ENCODE measurements at regions not wholly inside any gene's neighbourhood (a gene's known extent, or its start where the extent isn't known, plus 50 kb on each side); places are given as distances from the start of the nearest gene placed in this dataset.

DNA sequence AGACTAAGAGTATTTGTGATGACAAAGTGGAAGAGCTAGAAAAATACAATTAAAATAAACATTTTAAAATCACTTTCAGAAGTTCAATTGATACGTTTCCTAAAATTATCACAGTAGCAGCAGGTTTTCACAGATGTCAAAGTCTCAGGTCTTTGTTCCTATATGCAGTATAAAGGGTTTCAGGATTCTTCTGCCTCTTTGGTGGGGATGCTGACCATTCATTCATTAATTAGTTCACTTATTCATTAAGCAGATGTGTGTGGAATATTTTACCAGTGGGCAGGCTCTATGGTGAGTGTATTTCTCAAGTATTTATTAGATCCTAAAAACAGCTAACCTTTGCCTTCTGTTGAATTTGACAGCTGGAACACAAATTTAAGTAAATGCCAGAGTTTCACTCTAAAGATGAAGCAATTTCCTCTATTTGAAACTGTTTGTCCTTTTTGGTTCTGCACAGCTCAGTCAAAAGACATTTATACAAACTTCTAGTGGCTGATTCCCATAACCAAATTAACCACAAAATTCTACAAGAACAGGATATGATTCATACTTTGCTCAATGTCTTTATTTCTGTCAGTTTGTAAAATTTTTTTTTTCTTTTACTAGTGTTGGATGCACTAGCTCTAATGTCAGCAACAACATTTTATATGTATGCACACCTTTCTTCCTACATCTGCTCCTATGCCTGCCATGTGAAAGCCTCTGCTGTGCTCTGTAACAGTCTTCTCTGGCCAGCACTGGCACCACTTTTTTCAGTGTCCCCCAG, 75.9 kb upstream of the PRR16 start:
- Histone ChIP-seq H3K27me3 (ENCODE audit: low read length) (no peaks in the 10 kb centered on the region), H3K9me3 (ENCODE audit: low read length) (no peaks in the 10 kb centered on the region), H3K4me1 (ENCODE audit: low read length) (no peaks in the 10 kb centered on the region), H3K4me3 (ENCODE audit: low read length) (no peak overlapping the region), H3K4me2 (ENCODE audit: low read depth, low read length, poor library complexity, severe bottlenecking) (no peak overlapping the region), H2AFZ (ENCODE audit: low read length) (no peak overlapping the region), H3K27ac (ENCODE audit: low read length) (no peak overlapping the region), H3K36me3 (ENCODE audit: insufficient read depth, low read length) (no peaks in the 10 kb centered on the region), H3K9me2 (replicated peaks; ENCODE audit: insufficient read depth, low read length) (no peaks in the 10 kb centered on the region), H4K20me1 (ENCODE audit: insufficient read depth, low read depth, low read length) (no peaks in the 10 kb centered on the region), H3K9ac (ENCODE audit: low read length) (no peak overlapping the region), H3K79me2 (ENCODE audit: low read length) (no peaks in the 10 kb centered on the region)
- no peak for DNase-seq

GRCh38 chr5:120394259-120394658, 69.8 kb upstream of the PRR16 start:
- no peak overlapping the region for H3K4me3 ChIP-seq (ENCODE audit: low read length)
- no peaks in the 10 kb centered on the region; the same call in 1 of the 2 replicates for H3K9me2 ChIP-seq (replicated peaks; ENCODE audit: insufficient read depth, low read length)
- no peak for DNase-seq
- H3K79me2 ChIP-seq (ENCODE audit: low read length), result no peaks in the 10 kb centered on the region
- H3K4me1 ChIP-seq (ENCODE audit: low read length), result no peaks in the 10 kb centered on the region
- H3K36me3 ChIP-seq (ENCODE audit: insufficient read depth, low read length), result no peaks in the 10 kb centered on the region
- H3K9ac ChIP-seq (ENCODE audit: low read length), result no peak overlapping the region
- no peaks in the 10 kb centered on the region; the same call in 1 of the 2 replicates for H3K9me3 ChIP-seq (ENCODE audit: low read length)
- H3K4me2 ChIP-seq (ENCODE audit: low read depth, low read length, poor library complexity, severe bottlenecking), result no peak overlapping the region
- no peak overlapping the region for H2AFZ ChIP-seq (ENCODE audit: low read length)
- H3K27me3 ChIP-seq (ENCODE audit: low read length), result no peaks in the 10 kb centered on the region
- H4K20me1 ChIP-seq (ENCODE audit: insufficient read depth, low read depth, low read length), result no peaks in the 10 kb centered on the region
- H3K27ac ChIP-seq (ENCODE audit: low read length), result no peak overlapping the region

DNA sequence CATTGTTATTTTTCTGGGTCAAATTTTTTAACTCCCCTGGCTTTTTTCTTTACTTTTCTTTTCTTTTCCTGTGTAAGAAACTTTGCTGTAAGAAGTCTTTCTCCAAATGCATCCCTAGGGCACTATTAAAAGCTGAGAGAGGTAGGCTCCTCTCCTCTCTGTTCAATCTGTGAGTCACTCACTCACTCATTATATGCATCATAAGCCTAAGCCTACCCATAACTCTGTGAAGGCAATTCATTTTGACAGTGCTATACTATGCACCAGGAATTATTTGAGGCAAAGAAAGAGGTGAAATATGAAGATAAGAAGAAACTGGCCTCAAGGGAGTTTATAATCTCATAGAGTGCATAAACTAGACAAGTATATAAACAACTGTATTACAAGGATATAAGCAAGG, 67.9 kb upstream of the PRR16 start:
- no peak overlapping the region for H3K4me3 ChIP-seq (ENCODE audit: low read length)
- no peak overlapping the region for H2AFZ ChIP-seq (ENCODE audit: low read length)
- no peak overlapping the region for H3K9ac ChIP-seq (ENCODE audit: low read length)
- H4K20me1 ChIP-seq (ENCODE audit: insufficient read depth, low read depth, low read length), result no peaks in the 10 kb centered on the region
- no peaks in the 10 kb centered on the region; the same call in 1 of the 2 replicates for H3K9me2 ChIP-seq (replicated peaks; ENCODE audit: insufficient read depth, low read length)
- H3K36me3 ChIP-seq (ENCODE audit: insufficient read depth, low read length), result no peaks in the 10 kb centered on the region
- H3K27ac ChIP-seq (ENCODE audit: low read length), result no peak overlapping the region
- no peaks in the 10 kb centered on the region for H3K79me2 ChIP-seq (ENCODE audit: low read length)
- no peak overlapping the region for H3K4me2 ChIP-seq (ENCODE audit: low read depth, low read length, poor library complexity, severe bottlenecking)
- no peak for DNase-seq
- H3K27me3 ChIP-seq (ENCODE audit: low read length), result no peaks in the 10 kb centered on the region
- no peaks in the 10 kb centered on the region; the same call in 1 of the 2 replicates for H3K9me3 ChIP-seq (ENCODE audit: low read length)
- H3K4me1 ChIP-seq (ENCODE audit: low read length), result no peaks in the 10 kb centered on the region

DNA sequence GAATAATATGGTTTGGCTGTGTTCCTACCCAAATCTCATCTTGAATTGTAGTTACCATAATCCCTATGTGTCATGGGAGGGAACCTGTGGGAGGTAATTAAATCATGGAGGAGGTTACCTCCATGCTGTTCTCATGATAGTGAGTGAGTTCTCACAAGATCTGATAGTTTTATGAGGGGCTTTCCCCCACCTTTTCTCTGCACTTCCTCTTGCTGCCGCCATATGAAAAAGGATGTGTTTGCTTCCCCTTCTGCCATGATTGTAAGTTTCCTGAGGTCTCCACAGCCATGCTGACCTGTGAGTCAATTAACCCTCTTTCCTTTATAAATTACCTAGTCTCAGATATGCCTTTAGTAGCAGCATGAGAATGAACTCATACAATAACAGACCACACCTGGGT, 63.7 kb upstream of the PRR16 start:
- Histone ChIP-seq H3K9me2 (replicated peaks; ENCODE audit: insufficient read depth, low read length) (no peaks in the 10 kb centered on the region; the same call in 1 of the 2 replicates), H3K27ac (ENCODE audit: low read length) (no peak overlapping the region), H2AFZ (ENCODE audit: low read length) (no peak overlapping the region), H3K79me2 (ENCODE audit: low read length) (no peaks in the 10 kb centered on the region), H3K27me3 (ENCODE audit: low read length) (no peaks in the 10 kb centered on the region), H3K4me3 (ENCODE audit: low read length) (no peak overlapping the region), H3K4me1 (ENCODE audit: low read length) (no peaks in the 10 kb centered on the region), H3K9ac (ENCODE audit: low read length) (no peak overlapping the region), H3K36me3 (ENCODE audit: insufficient read depth, low read length) (no peaks in the 10 kb centered on the region), H3K9me3 (ENCODE audit: low read length) (no peaks in the 10 kb centered on the region; the same call in 1 of the 2 replicates), H4K20me1 (ENCODE audit: insufficient read depth, low read depth, low read length) (no peaks in the 10 kb centered on the region), H3K4me2 (ENCODE audit: low read depth, low read length, poor library complexity, severe bottlenecking) (no peak overlapping the region)
- DNase-seq, result no peak

DNA sequence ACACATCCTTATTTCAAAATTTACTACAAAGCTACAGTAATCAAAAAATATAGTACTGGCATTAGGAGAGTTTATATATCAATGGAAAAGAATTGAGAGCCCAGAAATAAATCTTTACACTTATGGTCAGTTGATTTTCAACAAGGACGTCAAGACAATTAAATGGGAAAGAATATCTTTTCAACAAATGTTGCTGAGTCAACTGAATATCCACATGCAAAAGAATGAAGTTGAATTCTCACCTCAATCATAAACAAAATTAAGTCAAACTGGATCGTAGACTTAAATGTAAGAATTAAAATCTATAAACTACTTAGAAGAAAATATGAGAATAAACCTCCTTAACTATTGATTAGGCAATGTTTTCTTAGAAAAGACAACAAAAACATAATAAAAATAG, 61.5 kb upstream of the PRR16 start:
- H3K27me3 ChIP-seq (ENCODE audit: low read length), result no peaks in the 10 kb centered on the region

GRCh38 chr5:120405286-120405864, 58.7 kb upstream of the PRR16 start:
- H3K4me2 ChIP-seq (ENCODE audit: low read depth, low read length, poor library complexity, severe bottlenecking), result no peak overlapping the region
- H3K79me2 ChIP-seq (ENCODE audit: low read length), result no peaks in the 10 kb centered on the region
- no peaks in the 10 kb centered on the region for H3K9me2 ChIP-seq (replicated peaks; ENCODE audit: insufficient read depth, low read length)
- no peak overlapping the region for H3K27ac ChIP-seq (ENCODE audit: low read length)
- no peaks in the 10 kb centered on the region for H3K4me1 ChIP-seq (ENCODE audit: low read length)
- no peak for DNase-seq
- H3K4me3 ChIP-seq (ENCODE audit: low read length), result no peak overlapping the region
- no peak overlapping the region for H2AFZ ChIP-seq (ENCODE audit: low read length)
- H3K36me3 ChIP-seq (ENCODE audit: insufficient read depth, low read length), result no peaks in the 10 kb centered on the region
- no peak overlapping the region for H3K9ac ChIP-seq (ENCODE audit: low read length)
- 0 out of 2 replicates have a peak, but pooled peaks cover 2% of the 10 kb centered on the region for H3K9me3 ChIP-seq (ENCODE audit: low read length)
- H3K27me3 ChIP-seq (ENCODE audit: low read length), result no peaks in the 10 kb centered on the region
- H4K20me1 ChIP-seq (ENCODE audit: insufficient read depth, low read depth, low read length), result no peaks in the 10 kb centered on the region

More for the DNA sequence above, 61.5 kb upstream of the PRR16 start:
- H2AFZ ChIP-seq (ENCODE audit: low read length), result no peak overlapping the region
- H3K9ac ChIP-seq (ENCODE audit: low read length), result no peak overlapping the region
- no peaks in the 10 kb centered on the region for H3K9me3 ChIP-seq (ENCODE audit: low read length)
- no peak for DNase-seq
- H3K79me2 ChIP-seq (ENCODE audit: low read length), result no peaks in the 10 kb centered on the region
- no peak overlapping the region for H3K4me2 ChIP-seq (ENCODE audit: low read depth, low read length, poor library complexity, severe bottlenecking)
- H4K20me1 ChIP-seq (ENCODE audit: insufficient read depth, low read depth, low read length), result no peaks in the 10 kb centered on the region
- no peak overlapping the region for H3K27ac ChIP-seq (ENCODE audit: low read length)
- H3K4me1 ChIP-seq (ENCODE audit: low read length), result no peaks in the 10 kb centered on the region
- no peak overlapping the region for H3K4me3 ChIP-seq (ENCODE audit: low read length)
- no peaks in the 10 kb centered on the region for H3K9me2 ChIP-seq (replicated peaks; ENCODE audit: insufficient read depth, low read length)
- no peaks in the 10 kb centered on the region for H3K36me3 ChIP-seq (ENCODE audit: insufficient read depth, low read length)

DNA sequence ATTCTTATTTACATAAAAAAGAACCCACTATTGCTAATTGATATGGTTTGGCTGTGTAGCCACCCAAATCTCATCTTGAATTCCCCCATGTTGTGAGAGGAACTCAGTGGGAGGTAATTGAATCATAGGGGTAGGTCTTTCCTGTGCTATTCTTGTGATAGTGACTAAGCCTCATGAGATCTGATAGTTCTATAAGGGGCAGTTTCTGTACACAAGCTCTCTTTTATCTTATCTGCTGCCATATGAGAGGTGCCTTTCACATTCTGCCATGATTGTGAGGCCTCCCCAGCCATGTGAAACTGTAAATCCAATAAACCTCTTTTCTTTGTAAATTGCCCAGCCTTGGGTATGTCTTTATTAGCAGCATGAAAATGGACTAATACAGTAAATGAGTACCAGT, 58.2 kb upstream of the PRR16 start:
- no peak for DNase-seq
- Histone ChIP-seq H3K9me2 (replicated peaks; ENCODE audit: insufficient read depth, low read length) (no peaks in the 10 kb centered on the region), H3K9ac (ENCODE audit: low read length) (no peak overlapping the region), H3K4me2 (ENCODE audit: low read depth, low read length, poor library complexity, severe bottlenecking) (no peak overlapping the region), H3K27me3 (ENCODE audit: low read length) (no peaks in the 10 kb centered on the region), H3K36me3 (ENCODE audit: insufficient read depth, low read length) (no peaks in the 10 kb centered on the region), H3K4me1 (ENCODE audit: low read length) (no peaks in the 10 kb centered on the region), H3K79me2 (ENCODE audit: low read length) (no peaks in the 10 kb centered on the region), H4K20me1 (ENCODE audit: insufficient read depth, low read depth, low read length) (no peaks in the 10 kb centered on the region), H3K27ac (ENCODE audit: low read length) (no peak overlapping the region), H3K4me3 (ENCODE audit: low read length) (no peak overlapping the region), H3K9me3 (ENCODE audit: low read length) (0 out of 2 replicates have a peak, but pooled peaks cover 2% of the 10 kb centered on the region), H2AFZ (ENCODE audit: low read length) (no peak overlapping the region)

GRCh38 chr5:120413686-120414085, 50.4 kb upstream of the PRR16 start:
- H2AFZ ChIP-seq (ENCODE audit: low read length), result no peak overlapping the region
- no peak overlapping the region for H3K4me2 ChIP-seq (ENCODE audit: low read depth, low read length, poor library complexity, severe bottlenecking)
- no peak for DNase-seq

More at GRCh38 chr5:120413686-120414085, 50.4 kb upstream of the PRR16 start:
- no peak overlapping the region for H3K9ac ChIP-seq (ENCODE audit: low read length)
- no peak overlapping the region for H3K27ac ChIP-seq (ENCODE audit: low read length)
- no peaks in the 10 kb centered on the region for H3K9me2 ChIP-seq (replicated peaks; ENCODE audit: insufficient read depth, low read length)
- H3K9me3 ChIP-seq (ENCODE audit: low read length), result peaks cover 2% of the 10 kb centered on the region; the same call in 1 of the 2 replicates
- no peak overlapping the region for H3K4me3 ChIP-seq (ENCODE audit: low read length)
- no peaks in the 10 kb centered on the region for H3K4me1 ChIP-seq (ENCODE audit: low read length)
- no peaks in the 10 kb centered on the region for H3K27me3 ChIP-seq (ENCODE audit: low read length)
- no peaks in the 10 kb centered on the region for H3K79me2 ChIP-seq (ENCODE audit: low read length)
- H4K20me1 ChIP-seq (ENCODE audit: insufficient read depth, low read depth, low read length), result no peaks in the 10 kb centered on the region
- no peaks in the 10 kb centered on the region for H3K36me3 ChIP-seq (ENCODE audit: insufficient read depth, low read length)

Data from Karpas-422 (cell line).